ENCODE measurements at regions not wholly inside any gene's neighbourhood (a gene's known extent, or its start where the extent isn't known, plus 50 kb on each side); places are given as distances from the start of the nearest gene placed in this dataset.

GRCh38 chr5:44542470-44542869 lies 153.2 kb upstream of the FGF10 start:
- Histone ChIP-seq H3K27me3 (no peaks in the 10 kb centered on the region), H3K36me3 (no peaks in the 10 kb centered on the region), H3K9me3 (no peaks in the 10 kb centered on the region), H3K27ac (no peak overlapping the region), H3K4me1 (no peaks in the 10 kb centered on the region), H3K4me3 (no peak overlapping the region)
- TF ChIP-seq CTCF (IDR thresholded peaks at IDR 0.05) (no peak), POLR2A (IDR thresholded peaks at IDR 0.05) (no peak)
- ATAC-seq (no peak), DNase-seq (no peak)
- intact Hi-C loops (cut with DNase I): no loop called here
- 14% methylated on average over 1 of the region's 1 CpG for WGBS (ENCODE audit: insufficient coverage, low coverage, low lambda C conversion rate, missing lambda C conversion rate)

- intact Hi-C loops (cut with DNase I): no loop called here
- Histone ChIP-seq H3K27me3 (no peaks in the 10 kb centered on the region), H3K4me1 (no peaks in the 10 kb centered on the region), H3K9me3 (no peaks in the 10 kb centered on the region), H3K4me3 (no peak overlapping the region), H3K36me3 (no peaks in the 10 kb centered on the region), H3K27ac (no peak overlapping the region)
- no peak for DNase-seq
- no peak for TF ChIP-seq CTCF (IDR thresholded peaks at IDR 0.05)
- TF ChIP-seq POLR2A (IDR thresholded peaks at IDR 0.05): no peak
- ATAC-seq: no peak
- WGBS (ENCODE audit: insufficient coverage, low coverage, low lambda C conversion rate, missing lambda C conversion rate): 48% methylated on average over 3 of the region's 3 CpGs
Observed at GRCh38 chr5:44539602-44539919, 150.3 kb upstream of the FGF10 start.

GRCh38 chr5:44538797-44539601 lies 149.8 kb upstream of the FGF10 start:
- intact Hi-C loops (cut with DNase I): no loop called here
- Histone ChIP-seq H3K4me1 (no peaks in the 10 kb centered on the region), H3K9me3 (no peaks in the 10 kb centered on the region), H3K27ac (no peak overlapping the region), H3K27me3 (no peaks in the 10 kb centered on the region), H3K36me3 (no peaks in the 10 kb centered on the region), H3K4me3 (no peak overlapping the region)
- DNase-seq: no peak
- TF ChIP-seq POLR2A (IDR thresholded peaks at IDR 0.05): no peak
- no peak for TF ChIP-seq CTCF (IDR thresholded peaks at IDR 0.05)
- WGBS (ENCODE audit: insufficient coverage, low coverage, low lambda C conversion rate, missing lambda C conversion rate): 49% methylated on average over 9 of the region's 9 CpGs
- no peak for ATAC-seq

GRCh38 chr5:44536650-44537260 lies 147.5 kb upstream of the FGF10 start:
- Histone ChIP-seq H3K27me3 (no peaks in the 10 kb centered on the region), H3K4me3 (no peak overlapping the region), H3K9me3 (no peaks in the 10 kb centered on the region), H3K4me1 (no peaks in the 10 kb centered on the region), H3K27ac (no peak overlapping the region), H3K36me3 (no peaks in the 10 kb centered on the region)
- TF ChIP-seq POLR2A (IDR thresholded peaks at IDR 0.05) (no peak), CTCF (IDR thresholded peaks at IDR 0.05) (peak; percentile 54 to 81 (median 74))
- 33% methylated on average over 3 of the region's 3 CpGs for WGBS (ENCODE audit: insufficient coverage, low coverage, low lambda C conversion rate, missing lambda C conversion rate)
- peak; percentile 59 to 76 (median 70) for ATAC-seq
- intact Hi-C loops (cut with DNase I): no loop called here
- peak in 2 of 3 donors; percentile 18 to 50 for DNase-seq

Measured in right lobe of liver (tissue), 6 donors.